Liver (tissue), 8 donors: ENCODE measurements at regions not wholly inside any gene's neighbourhood (a gene's known extent, or its start where the extent isn't known, plus 50 kb on each side); places are given as distances from the start of the nearest gene placed in this dataset.

Experiments
- DNase-seq: peaks from one replicate; pipeline ENCODE4 v3.0.0-alpha.2; 2017; ENCODE audit warnings: low spot score
- H3K27ac ChIP-seq, 2 donors: one replicate each; pipeline ENCODE4 v1.7.0; 2013; ENCODE audit warnings: inconsistent platforms in 2 of 2, low read length in 2 of 2, control low read depth in 1 of 2, low read depth in 1 of 2, mild to moderate bottlenecking in 1 of 2
- H3K27me3 ChIP-seq, 4 donors: one replicate each; pipeline versions ENCODE4 v1.6.1 to v1.7.0; 2013; ENCODE audit warnings: low read length in 3 of 4, inconsistent platforms in 1 of 4, mild to moderate bottlenecking in 1 of 4, moderate library complexity in 1 of 4; ENCODE audit not compliant: control insufficient read depth in 4 of 4, insufficient read depth in 4 of 4
- H3K36me3 ChIP-seq, 4 donors: one replicate each; pipeline versions ENCODE4 v1.6.1 to v1.7.0; 2013; ENCODE audit warnings: low read length in 3 of 4, mild to moderate bottlenecking in 3 of 4, low read depth in 1 of 4, moderate library complexity in 1 of 4; ENCODE audit not compliant: control insufficient read depth in 4 of 4, insufficient read depth in 3 of 4
- H3K4me1 ChIP-seq, 4 donors: one replicate each; pipeline versions ENCODE4 v1.6.1 to v1.7.0; 2013; ENCODE audit warnings: low read length in 3 of 4, mild to moderate bottlenecking in 3 of 4, moderate library complexity in 1 of 4; ENCODE audit not compliant: control insufficient read depth in 4 of 4, insufficient read depth in 4 of 4
- H3K4me3 ChIP-seq, 3 donors: one replicate each; pipeline versions ENCODE4 v1.6.1 to v1.7.0; 2013; ENCODE audit warnings: low read length in 3 of 3, control low read depth in 1 of 3, low read depth in 1 of 3, mild to moderate bottlenecking in 1 of 3
- H3K9ac ChIP-seq, 2 donors: one replicate each; pipeline ENCODE4 v1.7.0; 2013; ENCODE audit warnings: low read length in 2 of 2, mild to moderate bottlenecking in 2 of 2, moderate library complexity in 2 of 2, control low read depth in 1 of 2, low read depth in 1 of 2
- H3K9me3 ChIP-seq, 4 donors: one replicate each; pipeline versions ENCODE4 v1.6.1 to v1.7.0; 2013; ENCODE audit warnings: low read length in 3 of 4; ENCODE audit not compliant: control insufficient read depth in 4 of 4
- EGR1 ChIP-seq, 2 donors: IDR thresholded peaks; 2 replicates each; pipeline ENCODE4 v1.6.1; 2016 to 2018; ENCODE audit warnings: antibody characterized with exemption in 2 of 2, low read depth in 2 of 2
- FOXA1 ChIP-seq: IDR thresholded peaks from 2 replicates; pipeline ENCODE4 v1.6.1; 2016; ENCODE audit warnings: antibody characterized with exemption
- FOXA2 ChIP-seq: IDR thresholded peaks from 2 replicates; pipeline ENCODE4 v1.6.1; 2016; ENCODE audit warnings: antibody characterized with exemption
- GABPA ChIP-seq, 2 donors: IDR thresholded peaks in 1 of 2; conservative IDR thresholded peaks in 1 of 2; 2 replicates each; pipeline ENCODE4 v1.6.1; 2016; ENCODE audit warnings: antibody characterized with exemption in 2 of 2, mild to moderate bottlenecking in 1 of 2, moderate library complexity in 1 of 2
- HNF4A ChIP-seq, 2 donors: conservative IDR thresholded peaks; 2 replicates each; pipeline ENCODE4 v1.6.1; 2016; ENCODE audit warnings: antibody characterized with exemption in 2 of 2, mild to moderate bottlenecking in 2 of 2
- HNF4G ChIP-seq: IDR thresholded peaks from 2 replicates; pipeline ENCODE4 v1.6.1; 2016; ENCODE audit warnings: antibody characterized with exemption
- JUND ChIP-seq, 2 donors: IDR thresholded peaks; 2 replicates each; pipeline ENCODE4 v1.6.1; 2016; ENCODE audit warnings: antibody characterized with exemption in 2 of 2
- NR2F2 ChIP-seq: IDR thresholded peaks from 2 replicates; pipeline ENCODE4 v1.6.1; 2016; ENCODE audit warnings: antibody characterized with exemption
- RAD21 ChIP-seq, 2 donors: IDR thresholded peaks; 2 replicates each; pipeline ENCODE4 v1.6.1; 2016; ENCODE audit warnings: antibody characterized with exemption in 2 of 2, mild to moderate bottlenecking in 2 of 2
- SP1 ChIP-seq: IDR thresholded peaks from 2 replicates; pipeline ENCODE4 v1.6.1; 2018; ENCODE audit warnings: antibody characterized with exemption, mild to moderate bottlenecking
- TAF1 ChIP-seq: conservative IDR thresholded peaks from 2 replicates; pipeline ENCODE4 v1.6.1; 2016; ENCODE audit warnings: antibody characterized with exemption, mild to moderate bottlenecking
- YY1 ChIP-seq: IDR thresholded peaks from 2 replicates; pipeline ENCODE4 v1.6.1; 2016; ENCODE audit warnings: antibody characterized with exemption, mild to moderate bottlenecking
- whole genome bisulfite sequencing: extraction: QIAGEN DNeasy Blood & Tissue Kit; methylation state at CpG from one replicate; pipeline ENCODE4 v1.1.7; 2013; 5-methylcytosine and 5-hydroxymethylcytosine counted together
- TF ChIP-seq, protein P1 (sequence below): IDR thresholded peaks from 2 replicates; pipeline ENCODE4 v1.6.1; 2016; ENCODE audit warnings: antibody characterized with exemption
- TF ChIP-seq, protein P2 (sequence below): IDR thresholded peaks from 2 replicates; pipeline ENCODE4 v1.6.1; 2016; ENCODE audit warnings: antibody characterized with exemption
- TF ChIP-seq, protein P3 (sequence below): IDR thresholded peaks from 2 replicates; pipeline ENCODE4 v1.6.1; 2016; ENCODE audit warnings: antibody characterized with exemption, mild to moderate bottlenecking
- TF ChIP-seq, protein P4 (sequence below): fragments of 150-350 bp; IDR thresholded peaks from 2 replicates; pipeline ENCODE4 v1.5.1; 2017; ENCODE audit warnings: improper control_type of control experiment, low read depth, low read length; ENCODE audit not compliant: missing input control
- donor health status: healthy.
- donor health status: healthy.
- donor health status: healthy.
- donor health status: healthy.
- donor health status: healthy.

DNA sequence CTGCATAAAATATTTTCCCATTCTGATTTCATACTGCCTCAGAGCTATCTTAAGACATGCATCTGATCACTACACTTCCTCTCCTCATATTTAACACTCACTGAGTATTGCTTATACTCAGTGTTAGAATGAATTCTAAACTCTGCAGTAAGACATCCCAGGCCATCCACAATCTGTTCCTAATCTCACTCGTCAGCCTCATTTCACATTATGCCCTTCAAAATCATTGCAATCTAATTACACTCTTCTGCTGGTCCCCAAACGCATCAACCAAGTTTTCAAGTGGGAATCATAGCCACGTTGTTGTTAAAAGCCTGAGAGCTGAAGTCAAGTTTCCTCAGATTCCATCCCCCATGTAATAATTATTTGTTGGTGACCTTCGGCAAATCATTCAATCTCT lies 1177.9 kb downstream of the ARAP2 start (continued):
- TF ChIP-seq, protein P1, sequence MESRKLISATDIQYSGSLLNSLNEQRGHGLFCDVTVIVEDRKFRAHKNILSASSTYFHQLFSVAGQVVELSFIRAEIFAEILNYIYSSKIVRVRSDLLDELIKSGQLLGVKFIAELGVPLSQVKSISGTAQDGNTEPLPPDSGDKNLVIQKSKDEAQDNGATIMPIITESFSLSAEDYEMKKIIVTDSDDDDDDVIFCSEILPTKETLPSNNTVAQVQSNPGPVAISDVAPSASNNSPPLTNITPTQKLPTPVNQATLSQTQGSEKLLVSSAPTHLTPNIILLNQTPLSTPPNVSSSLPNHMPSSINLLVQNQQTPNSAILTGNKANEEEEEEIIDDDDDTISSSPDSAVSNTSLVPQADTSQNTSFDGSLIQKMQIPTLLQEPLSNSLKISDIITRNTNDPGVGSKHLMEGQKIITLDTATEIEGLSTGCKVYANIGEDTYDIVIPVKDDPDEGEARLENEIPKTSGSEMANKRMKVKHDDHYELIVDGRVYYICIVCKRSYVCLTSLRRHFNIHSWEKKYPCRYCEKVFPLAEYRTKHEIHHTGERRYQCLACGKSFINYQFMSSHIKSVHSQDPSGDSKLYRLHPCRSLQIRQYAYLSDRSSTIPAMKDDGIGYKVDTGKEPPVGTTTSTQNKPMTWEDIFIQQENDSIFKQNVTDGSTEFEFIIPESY: no peak
- no peak for TF ChIP-seq RAD21 (IDR thresholded peaks at IDR 0.05)
- TF ChIP-seq YY1: no peak
- TF ChIP-seq, protein P2, sequence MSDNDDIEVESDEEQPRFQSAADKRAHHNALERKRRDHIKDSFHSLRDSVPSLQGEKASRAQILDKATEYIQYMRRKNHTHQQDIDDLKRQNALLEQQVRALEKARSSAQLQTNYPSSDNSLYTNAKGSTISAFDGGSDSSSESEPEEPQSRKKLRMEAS: no peak

DNA sequence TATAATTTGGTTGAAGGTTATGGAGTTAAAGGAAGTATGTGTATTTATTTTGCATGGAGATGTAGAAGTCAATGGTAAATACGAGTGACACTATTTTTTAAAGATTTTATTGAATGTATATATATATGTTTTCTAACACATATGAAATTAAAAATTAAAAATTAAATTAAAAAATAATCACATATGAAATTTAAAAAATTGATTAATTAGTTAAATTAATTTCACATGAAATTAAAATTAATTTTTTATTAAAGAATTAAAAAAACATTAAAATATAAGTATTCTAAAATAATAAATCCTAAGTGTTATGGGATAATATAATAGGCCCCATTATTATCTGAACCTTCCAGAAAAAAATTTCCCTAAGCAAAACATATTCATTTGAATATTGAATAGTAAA lies 1163.5 kb downstream of the ARAP2 start:
- H3K27ac ChIP-seq: no peak overlapping the region
- H3K36me3 ChIP-seq: no peaks in the 10 kb centered on the region
- H3K9me3 ChIP-seq: no peaks in the 10 kb centered on the region
- WGBS: 78% methylated on average over 1 of the region's 1 CpG
- H3K4me1 ChIP-seq: no peaks in the 10 kb centered on the region
- DNase-seq: no peak
- H3K4me3 ChIP-seq: no peak overlapping the region
- H3K27me3 ChIP-seq: no peaks in the 10 kb centered on the region
- no peak overlapping the region for H3K9ac ChIP-seq
- TF ChIP-seq HNF4G (no peak), SP1 (no peak), YY1 (no peak), EGR1 (IDR thresholded peaks at IDR 0.05; ENCODE audit: low read depth in 2 of 2) (no peak), HNF4A (conservative IDR thresholded peaks at IDR 0.05) (no peak), FOXA1 (no peak), TAF1 (no peak), RAD21 (IDR thresholded peaks at IDR 0.05) (no peak), NR2F2 (no peak), JUND (IDR thresholded peaks at IDR 0.05) (no peak), FOXA2 (no peak)
- TF ChIP-seq, protein P3, sequence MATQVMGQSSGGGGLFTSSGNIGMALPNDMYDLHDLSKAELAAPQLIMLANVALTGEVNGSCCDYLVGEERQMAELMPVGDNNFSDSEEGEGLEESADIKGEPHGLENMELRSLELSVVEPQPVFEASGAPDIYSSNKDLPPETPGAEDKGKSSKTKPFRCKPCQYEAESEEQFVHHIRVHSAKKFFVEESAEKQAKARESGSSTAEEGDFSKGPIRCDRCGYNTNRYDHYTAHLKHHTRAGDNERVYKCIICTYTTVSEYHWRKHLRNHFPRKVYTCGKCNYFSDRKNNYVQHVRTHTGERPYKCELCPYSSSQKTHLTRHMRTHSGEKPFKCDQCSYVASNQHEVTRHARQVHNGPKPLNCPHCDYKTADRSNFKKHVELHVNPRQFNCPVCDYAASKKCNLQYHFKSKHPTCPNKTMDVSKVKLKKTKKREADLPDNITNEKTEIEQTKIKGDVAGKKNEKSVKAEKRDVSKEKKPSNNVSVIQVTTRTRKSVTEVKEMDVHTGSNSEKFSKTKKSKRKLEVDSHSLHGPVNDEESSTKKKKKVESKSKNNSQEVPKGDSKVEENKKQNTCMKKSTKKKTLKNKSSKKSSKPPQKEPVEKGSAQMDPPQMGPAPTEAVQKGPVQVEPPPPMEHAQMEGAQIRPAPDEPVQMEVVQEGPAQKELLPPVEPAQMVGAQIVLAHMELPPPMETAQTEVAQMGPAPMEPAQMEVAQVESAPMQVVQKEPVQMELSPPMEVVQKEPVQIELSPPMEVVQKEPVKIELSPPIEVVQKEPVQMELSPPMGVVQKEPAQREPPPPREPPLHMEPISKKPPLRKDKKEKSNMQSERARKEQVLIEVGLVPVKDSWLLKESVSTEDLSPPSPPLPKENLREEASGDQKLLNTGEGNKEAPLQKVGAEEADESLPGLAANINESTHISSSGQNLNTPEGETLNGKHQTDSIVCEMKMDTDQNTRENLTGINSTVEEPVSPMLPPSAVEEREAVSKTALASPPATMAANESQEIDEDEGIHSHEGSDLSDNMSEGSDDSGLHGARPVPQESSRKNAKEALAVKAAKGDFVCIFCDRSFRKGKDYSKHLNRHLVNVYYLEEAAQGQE: no peak
- TF ChIP-seq, protein P2: no peak
- TF ChIP-seq, protein P4, sequence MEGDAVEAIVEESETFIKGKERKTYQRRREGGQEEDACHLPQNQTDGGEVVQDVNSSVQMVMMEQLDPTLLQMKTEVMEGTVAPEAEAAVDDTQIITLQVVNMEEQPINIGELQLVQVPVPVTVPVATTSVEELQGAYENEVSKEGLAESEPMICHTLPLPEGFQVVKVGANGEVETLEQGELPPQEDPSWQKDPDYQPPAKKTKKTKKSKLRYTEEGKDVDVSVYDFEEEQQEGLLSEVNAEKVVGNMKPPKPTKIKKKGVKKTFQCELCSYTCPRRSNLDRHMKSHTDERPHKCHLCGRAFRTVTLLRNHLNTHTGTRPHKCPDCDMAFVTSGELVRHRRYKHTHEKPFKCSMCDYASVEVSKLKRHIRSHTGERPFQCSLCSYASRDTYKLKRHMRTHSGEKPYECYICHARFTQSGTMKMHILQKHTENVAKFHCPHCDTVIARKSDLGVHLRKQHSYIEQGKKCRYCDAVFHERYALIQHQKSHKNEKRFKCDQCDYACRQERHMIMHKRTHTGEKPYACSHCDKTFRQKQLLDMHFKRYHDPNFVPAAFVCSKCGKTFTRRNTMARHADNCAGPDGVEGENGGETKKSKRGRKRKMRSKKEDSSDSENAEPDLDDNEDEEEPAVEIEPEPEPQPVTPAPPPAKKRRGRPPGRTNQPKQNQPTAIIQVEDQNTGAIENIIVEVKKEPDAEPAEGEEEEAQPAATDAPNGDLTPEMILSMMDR: no peak

DNA sequence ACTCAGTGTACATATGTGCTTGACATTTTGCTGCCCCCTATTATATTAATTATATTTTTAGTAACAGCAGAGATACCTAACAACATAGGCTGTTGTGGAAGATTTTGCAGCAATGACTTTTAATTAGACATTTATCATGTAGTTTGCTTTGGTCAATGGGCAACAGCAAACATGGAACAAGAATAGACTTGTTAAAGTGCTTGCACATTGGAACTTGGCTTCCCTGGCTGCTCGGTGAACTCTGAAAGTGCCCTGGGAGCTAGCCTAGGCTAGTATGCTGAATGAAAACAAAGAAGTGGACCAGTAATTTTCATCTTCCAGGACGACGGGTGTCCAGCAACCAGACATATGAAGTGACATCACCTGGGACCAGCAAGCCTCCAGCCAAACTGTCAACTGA lies 1157.1 kb downstream of the ARAP2 start:
- 80% methylated on average over 3 of the region's 3 CpGs for WGBS
- H3K36me3 ChIP-seq: no peaks in the 10 kb centered on the region
- no peaks in the 10 kb centered on the region for H3K9me3 ChIP-seq
- no peak for DNase-seq
- H3K9ac ChIP-seq: no peak overlapping the region
- H3K27ac ChIP-seq: no peak overlapping the region
- H3K27me3 ChIP-seq: no peaks in the 10 kb centered on the region
- H3K4me3 ChIP-seq: no peak overlapping the region
- H3K4me1 ChIP-seq: no peaks in the 10 kb centered on the region
- TF ChIP-seq FOXA2: no peak
- no peak for TF ChIP-seq SP1
- TF ChIP-seq, protein P2: no peak
- no peak for TF ChIP-seq RAD21 (IDR thresholded peaks at IDR 0.05)
- TF ChIP-seq GABPA (IDR thresholded peaks at IDR 0.05 in 1 of 2, conservative IDR thresholded peaks at IDR 0.05 in 1 of 2): no peak
- no peak for TF ChIP-seq HNF4G
- TF ChIP-seq, protein P1: no peak
- TF ChIP-seq, protein P4: no peak
- TF ChIP-seq TAF1: no peak
